GM23338 (cell line): ENCODE measurements at regions not wholly inside any gene's neighbourhood (a gene's known extent, or its start where the extent isn't known, plus 50 kb on each side); places are given as distances from the start of the nearest gene placed in this dataset.

ENCODE experiments used
- ATAC-seq: fragments of 200-7000 bp; cut with Tn5 transposase; 3 replicates; pipeline ENCODE4 v1.9.1; 2020
- DNase-seq: peaks from one replicate; pipeline ENCODE4 v3.0.0-alpha.2; 2015; ENCODE audit warnings: low spot score
- H2AFZ ChIP-seq: fragments of 200-600 bp; sonication (generic); 2 replicates; pipeline ENCODE4 v1.8.0; 2016; ENCODE audit warnings: antibody characterized with exemption, mild to moderate bottlenecking, moderate library complexity
- H3F3A ChIP-seq: fragments of 200-600 bp; sonication (generic); replicated peaks from 2 replicates; pipeline ENCODE4 v1.8.0; 2017; ENCODE audit warnings: antibody characterized with exemption, mixed run types, low read depth
- H3K27ac ChIP-seq: fragments of 200-600 bp; sonication (generic); 2 replicates; pipeline ENCODE4 v1.6.1; 2016; ENCODE audit warnings: low read depth
- H3K27me3 ChIP-seq: fragments of 200-600 bp; sonication (generic); 2 replicates; pipeline ENCODE4 v1.8.0; 2016; ENCODE audit warnings: mild to moderate bottlenecking, mixed run types, moderate library complexity; ENCODE audit not compliant: insufficient read depth
- H3K36me3 ChIP-seq: fragments of 200-600 bp; sonication (generic); 2 replicates; pipeline ENCODE4 v1.8.0; 2016; ENCODE audit warnings: mild to moderate bottlenecking; ENCODE audit not compliant: insufficient read depth
- H3K4me1 ChIP-seq: fragments of 200-600 bp; sonication (generic); 2 replicates; pipeline ENCODE4 v1.8.0; 2016; ENCODE audit warnings: mild to moderate bottlenecking, moderate library complexity; ENCODE audit not compliant: insufficient read depth
- H3K4me2 ChIP-seq: fragments of 200-600 bp; sonication (generic); 2 replicates; pipeline ENCODE4 v1.7.1; 2017; ENCODE audit warnings: mixed run types
- H3K4me3 ChIP-seq: fragments of 200-600 bp; sonication (generic); 2 replicates; pipeline ENCODE4 v1.6.1; 2016; ENCODE audit warnings: mixed run types
- H3K79me2 ChIP-seq: fragments of 200-600 bp; sonication (generic); replicated peaks from 2 replicates; pipeline ENCODE4 v1.8.0; 2017; ENCODE audit warnings: mild to moderate bottlenecking; ENCODE audit not compliant: insufficient read depth
- H3K9me2 ChIP-seq: fragments of 200-600 bp; sonication (generic); 2 replicates; pipeline ENCODE4 v1.8.0; 2017; ENCODE audit not compliant: insufficient read depth
- H4K20me1 ChIP-seq: fragments of 200-600 bp; sonication (generic); replicated peaks from 2 replicates; pipeline ENCODE4 v1.8.0; 2017; ENCODE audit warnings: mild to moderate bottlenecking; ENCODE audit not compliant: insufficient read depth
- H3K27ac Mint-ChIP-seq: 2 replicates; pipeline ENCODE4 v1.8.0; 2020; ENCODE audit warnings: inconsistent platforms, mild to moderate bottlenecking, moderate library complexity, mixed read lengths
- H3K27me3 Mint-ChIP-seq: 3 replicates; pipeline ENCODE4 v1.8.0; 2022; ENCODE audit warnings: low read depth, mild to moderate bottlenecking, moderate library complexity, mixed read lengths, inconsistent platforms; ENCODE audit not compliant: insufficient read depth, poor library complexity
- H3K36me3 Mint-ChIP-seq: 3 replicates; pipeline ENCODE4 v1.8.0; 2021; ENCODE audit warnings: low read depth, mild to moderate bottlenecking, inconsistent platforms, moderate library complexity, mixed read lengths
- H3K4me1 Mint-ChIP-seq: 3 replicates; pipeline ENCODE4 v1.8.0; 2020; ENCODE audit warnings: mild to moderate bottlenecking, inconsistent platforms, mixed read lengths
- H3K4me3 Mint-ChIP-seq: 3 replicates; pipeline ENCODE4 v1.8.0; 2021; ENCODE audit warnings: moderate library complexity, mild to moderate bottlenecking, inconsistent platforms, mixed read lengths
- H3K9me3 Mint-ChIP-seq: 3 replicates; pipeline ENCODE4 v1.8.0; 2020; ENCODE audit warnings: moderate library complexity, mild to moderate bottlenecking, inconsistent platforms, mixed read lengths
- CREB1 ChIP-seq: fragments of 250-450 bp; sonication (Bioruptor Pico); IDR thresholded peaks from 2 replicates; pipeline ENCODE4 v1.5.0; 2020; ENCODE audit warnings: low read depth, mild to moderate bottlenecking, moderate library complexity
- CTCF ChIP-seq, 2 experiments: fragments of 200-600 bp in 1 of 2; sonication (generic) in 1 of 2; conservative IDR thresholded peaks; 2 replicates each; pipeline versions ENCODE4 v1.5.1 to v1.6.1; 2016 to 2017; ENCODE audit warnings: antibody characterized with exemption in 2 of 2, low read depth in 2 of 2, mild to moderate bottlenecking in 2 of 2, moderate library complexity in 1 of 2
- ETS1 ChIP-seq: IDR thresholded peaks from 2 replicates; pipeline ENCODE4 v1.6.1; 2016; ENCODE audit warnings: antibody characterized with exemption
- EZH2 ChIP-seq: fragments of 200-600 bp; sonication (generic); IDR thresholded peaks from one replicate; pipeline ENCODE4 v1.8.0; 2017; ENCODE audit warnings: antibody characterized with exemption, mild to moderate bottlenecking, low read depth; ENCODE audit not compliant: unreplicated experiment
- EZH2phosphoT487 ChIP-seq: fragments of 200-600 bp; sonication (generic); IDR thresholded peaks from one replicate; pipeline ENCODE4 v1.8.1; 2018; ENCODE audit warnings: antibody characterized with exemption; ENCODE audit not compliant: unreplicated experiment
- JUNB ChIP-seq: IDR thresholded peaks from one replicate; pipeline ENCODE4 v1.6.1; 2016; ENCODE audit warnings: antibody characterized with exemption; ENCODE audit not compliant: unreplicated experiment
- NANOG ChIP-seq: IDR thresholded peaks from 2 replicates; pipeline ENCODE4 v1.6.1; 2016; ENCODE audit warnings: antibody characterized with exemption, borderline replicate concordance
- POLR2AphosphoS5 ChIP-seq: IDR thresholded peaks from 2 replicates; pipeline ENCODE4 v1.6.1; 2016; ENCODE audit warnings: antibody characterized with exemption, low read depth
- REST ChIP-seq: IDR thresholded peaks from one replicate; pipeline ENCODE4 v1.6.1; 2018; ENCODE audit warnings: antibody characterized with exemption; ENCODE audit not compliant: unreplicated experiment
- STAT1 ChIP-seq: IDR thresholded peaks from one replicate; pipeline ENCODE4 v1.6.1; 2016; ENCODE audit warnings: antibody characterized with exemption; ENCODE audit not compliant: unreplicated experiment
- ZNF114 ChIP-seq: fragments of 250-450 bp; sonication (Bioruptor Pico); IDR thresholded peaks from 2 replicates; pipeline ENCODE4 v1.5.0; 2020; ENCODE audit warnings: mild to moderate bottlenecking, moderate library complexity
- ZNF331 ChIP-seq: fragments of 250-450 bp; sonication (Bioruptor Pico); IDR thresholded peaks from 2 replicates; pipeline ENCODE4 v1.5.0; 2020; ENCODE audit warnings: low read depth, mild to moderate bottlenecking, moderate library complexity
- ZNF462 ChIP-seq: fragments of 250-450 bp; sonication (Bioruptor Pico); IDR thresholded peaks from 2 replicates; pipeline ENCODE4 v1.5.0; 2020; ENCODE audit warnings: mild to moderate bottlenecking, moderate library complexity

- TF ChIP-seq NANOG (no peak), JUNB (no peak), ZNF114 (CRISPR knock-in tag) (no peak)
Measured at GRCh38 chr10:129277084-129277483, 190.0 kb upstream of the MGMT start (continued).

GRCh38 chr10:129277841-129278240, 189.2 kb upstream of the MGMT start:
- peaks cover 11% of the 10 kb centered on the region for H3K27me3 Mint-ChIP-seq
- H3K9me2 ChIP-seq, result peaks cover 4% of the 10 kb centered on the region; the same call in 1 of the 2 replicates
- no peaks in the 10 kb centered on the region for H3K36me3 ChIP-seq
- no peaks in the 10 kb centered on the region for H3F3A ChIP-seq
- H3K4me3 ChIP-seq, result no peak overlapping the region
- H3K4me1 ChIP-seq, result 0 out of 2 replicates have a peak, but pooled peaks cover 4% of the 10 kb centered on the region
- H3K4me2 ChIP-seq, result no peak overlapping the region
- H4K20me1 ChIP-seq, result no peaks in the 10 kb centered on the region
- peaks cover 8% of the 10 kb centered on the region for H3K4me1 Mint-ChIP-seq
- no peaks in the 10 kb centered on the region for H3K27me3 ChIP-seq
- H2AFZ ChIP-seq, result no peak overlapping the region
- no peak for TF ChIP-seq ZNF114 (CRISPR knock-in tag)
- no peak for TF ChIP-seq POLR2AphosphoS5
- no peak for TF ChIP-seq EZH2
- TF ChIP-seq EZH2phosphoT487, result no peak
- no peak for TF ChIP-seq CTCF (conservative IDR thresholded peaks at IDR 0.05; ENCODE audit: low read depth in 2 of 2)
- TF ChIP-seq CREB1 (CRISPR knock-in tag), result no peak
- TF ChIP-seq STAT1, result no peak
- TF ChIP-seq JUNB, result no peak
- no peak for TF ChIP-seq ZNF331 (CRISPR knock-in tag)
- no peak for TF ChIP-seq ETS1
- no peak for TF ChIP-seq ZNF462 (CRISPR knock-in tag)
- no peak for TF ChIP-seq REST
- no peak for TF ChIP-seq NANOG
- H3K4me3 Mint-ChIP-seq, result no peak overlapping the region
- no peak for ATAC-seq
- no peak overlapping the region for H3K27ac ChIP-seq
- DNase-seq, result no peak
- no peaks in the 10 kb centered on the region for H3K36me3 Mint-ChIP-seq
- H3K79me2 ChIP-seq, result no peaks in the 10 kb centered on the region
- no peak overlapping the region for H3K27ac Mint-ChIP-seq
- peaks cover 8% of the 10 kb centered on the region for H3K9me3 Mint-ChIP-seq
